H1 (cell line): ENCODE measurements at regions not wholly inside any gene's neighbourhood (a gene's known extent, or its start where the extent isn't known, plus 50 kb on each side); places are given as distances from the start of the nearest gene placed in this dataset.

ENCODE experiments used
- CTCF ChIA-PET: fragments of 300-600 bp; sonication (Branson Sonifier 250); formaldehyde crosslinking; loops from one replicate; lab custom pipeline; 2021; ENCODE audit not compliant: partially characterized antibody; lab: Charles Lee
- POLR2A ChIA-PET: fragments of 300-600 bp; sonication (Branson Sonifier 250); formaldehyde crosslinking; loops from one replicate; lab custom pipeline; 2021; ENCODE audit warnings: inconsistent platforms; ENCODE audit not compliant: partially characterized antibody; lab: Charles Lee
- DNase-seq, 2 experiments: peaks; one replicate each; pipeline versions ENCODE4 v3.0.0 to v3.0.0-alpha.2; 2010 to 2022; ENCODE audit warnings: low spot score in 2 of 2, low read depth in 1 of 2, mixed read lengths in 1 of 2
- FAIRE-seq: peaks from 2 replicates; lab custom pipeline; 2011; peaks lifted over from hg19 to GRCh38; lab: Jason Lieb, UNC
- H2AFZ ChIP-seq: 2 replicates; pipeline ENCODE4 v1.8.1; 2012; ENCODE audit warnings: low read length, inconsistent platforms
- H2AK5ac ChIP-seq: 2 replicates; pipeline ENCODE4 v1.6.1; 2013; ENCODE audit warnings: low read depth, low read length
- H2BK120ac ChIP-seq: replicated peaks from 2 replicates; pipeline ENCODE3; 2013; ENCODE audit warnings: low read depth, low read length, inconsistent platforms
- H2BK12ac ChIP-seq: 2 replicates; pipeline ENCODE4 v1.6.1; 2013; ENCODE audit warnings: low read depth, low read length
- H2BK15ac ChIP-seq: 2 replicates; pipeline ENCODE4 v1.6.1; 2013; ENCODE audit warnings: low read length
- H2BK20ac ChIP-seq: 2 replicates; pipeline ENCODE4 v1.6.1; 2013; ENCODE audit warnings: low read length
- H2BK5ac ChIP-seq: 2 replicates; pipeline ENCODE4 v1.6.1; 2013; ENCODE audit warnings: low read depth, low read length
- H3K14ac ChIP-seq: 2 replicates; pipeline ENCODE4 v1.6.1; 2013; ENCODE audit warnings: inconsistent platforms; ENCODE audit not compliant: insufficient read length
- H3K18ac ChIP-seq: 2 replicates; pipeline ENCODE4 v1.6.1; 2013; ENCODE audit warnings: low read length; ENCODE audit errors: extremely low read depth
- H3K23ac ChIP-seq: 2 replicates; pipeline ENCODE4 v1.6.1; 2013; ENCODE audit warnings: inconsistent platforms; ENCODE audit not compliant: insufficient read length
- H3K23me2 ChIP-seq: 2 replicates; pipeline ENCODE4 v1.6.1; 2013; ENCODE audit warnings: low read depth, low read length
- H3K27ac ChIP-seq: 2 replicates; pipeline ENCODE4 v1.6.1; 2011; ENCODE audit warnings: low read depth, low read length, inconsistent platforms
- H3K27me3 ChIP-seq, 4 experiments: replicated peaks in 1 of 4; 1 replicate in 1 of 4; 2 replicates in 3 of 4; pipeline versions ENCODE4 v1.6.1 to v1.8.1; 2011 to 2013; ENCODE audit warnings: low read length in 3 of 4, mild to moderate bottlenecking in 3 of 4, inconsistent platforms in 2 of 4, mixed read lengths in 2 of 4, moderate library complexity in 1 of 4; ENCODE audit not compliant: control insufficient read depth in 3 of 4, insufficient read depth in 3 of 4; ENCODE audit errors: extremely low read depth in 1 of 4
- H3K36me3 ChIP-seq, 4 experiments: 2 replicates each; pipeline versions ENCODE4 v1.6.1 to v1.8.1; 2011 to 2013; ENCODE audit warnings: mild to moderate bottlenecking in 4 of 4, low read length in 3 of 4, moderate library complexity in 2 of 4, control low read depth in 1 of 4, inconsistent platforms in 1 of 4; ENCODE audit not compliant: insufficient read depth in 4 of 4, control insufficient read depth in 2 of 4
- H3K4ac ChIP-seq: replicated peaks from 2 replicates; pipeline ENCODE3; 2013; ENCODE audit warnings: low read length, low read depth, mixed read lengths, inconsistent platforms; ENCODE audit not compliant: insufficient read length
- H3K4me1 ChIP-seq, 4 experiments: replicated peaks in 1 of 4; 1 replicate in 1 of 4; 2 replicates in 3 of 4; pipeline versions ENCODE4 v1.6.1 to v1.8.1; 2011 to 2013; ENCODE audit warnings: low read length in 3 of 4, inconsistent platforms in 2 of 4, mixed read lengths in 1 of 4; ENCODE audit not compliant: insufficient read depth in 4 of 4, control insufficient read depth in 3 of 4
- H3K4me2 ChIP-seq, 2 experiments: 2 replicates each; pipeline versions ENCODE4 v1.6.1 to v1.8.1; 2011 to 2013; ENCODE audit warnings: low read depth in 2 of 2, low read length in 2 of 2, control low read depth in 1 of 2, inconsistent platforms in 1 of 2, mild to moderate bottlenecking in 1 of 2; ENCODE audit not compliant: insufficient read depth in 1 of 2
- H3K4me3 ChIP-seq, 4 experiments: fragments of 200-600, 300-600 bp in 1 of 4; sonication (generic), shearing (Covaris generic), sonication (Bioruptor Twin) in 1 of 4; 2 replicates each; pipeline versions ENCODE4 v1.5.1 to v1.8.1; 2011 to 2016; ENCODE audit warnings: low read length in 4 of 4, low read depth in 3 of 4, control low read depth in 2 of 4, inconsistent platforms in 2 of 4, mild to moderate bottlenecking in 2 of 4, mixed read lengths in 1 of 4, moderate library complexity in 1 of 4; ENCODE audit not compliant: insufficient read depth in 2 of 4; ENCODE audit errors: extremely low read depth in 1 of 4
- H3K56ac ChIP-seq: replicated peaks from 2 replicates; pipeline ENCODE3; 2013; ENCODE audit warnings: low read depth, mild to moderate bottlenecking, mixed read lengths, low read length, inconsistent platforms; ENCODE audit not compliant: insufficient read length
- H3K79me1 ChIP-seq: 2 replicates; pipeline ENCODE4 v1.6.1; 2013; ENCODE audit warnings: low read depth, low read length, control low read depth
- H3K79me2 ChIP-seq, 2 experiments: 2 replicates each; pipeline versions ENCODE4 v1.6.1 to v1.8.1; 2012 to 2013; ENCODE audit warnings: low read length in 2 of 2, mild to moderate bottlenecking in 2 of 2, inconsistent platforms in 1 of 2; ENCODE audit not compliant: insufficient read depth in 2 of 2, control insufficient read depth in 1 of 2
- H3K9ac ChIP-seq, 4 experiments: replicated peaks in 1 of 4; 1 replicate in 1 of 4; 2 replicates in 3 of 4; pipeline versions ENCODE4 v1.6.1 to v1.8.1; 2011 to 2013; ENCODE audit warnings: low read depth in 3 of 4, low read length in 3 of 4, control low read depth in 2 of 4, mild to moderate bottlenecking in 2 of 4, moderate library complexity in 2 of 4, inconsistent platforms in 1 of 4; ENCODE audit errors: extremely low read depth in 1 of 4
- H3K9me3 ChIP-seq, 2 experiments: 2 replicates each; pipeline versions ENCODE4 v1.6.1 to v1.8.1; 2012 to 2013; ENCODE audit warnings: mild to moderate bottlenecking in 2 of 2, moderate library complexity in 2 of 2, control low read depth in 1 of 2, inconsistent platforms in 1 of 2, low read depth in 1 of 2, low read length in 1 of 2, mixed read lengths in 1 of 2; ENCODE audit not compliant: insufficient read depth in 2 of 2
- H4K20me1 ChIP-seq, 2 experiments: replicated peaks in 1 of 2; 2 replicates each; pipeline versions ENCODE3 to v1.8.1; 2011 to 2013; ENCODE audit warnings: inconsistent platforms in 2 of 2, low read length in 2 of 2, mild to moderate bottlenecking in 1 of 2; ENCODE audit not compliant: insufficient read depth in 2 of 2, control insufficient read depth in 1 of 2
- H4K5ac ChIP-seq: 2 replicates; pipeline ENCODE4 v1.6.1; 2013; ENCODE audit warnings: low read length, low read depth, mixed read lengths, inconsistent platforms; ENCODE audit not compliant: insufficient read length
- H4K8ac ChIP-seq: 2 replicates; pipeline ENCODE4 v1.8.0; 2013; ENCODE audit warnings: mild to moderate bottlenecking, moderate library complexity, low read length, inconsistent platforms; ENCODE audit not compliant: insufficient read depth; ENCODE audit errors: extremely low read depth
- H4K91ac ChIP-seq: replicated peaks from 2 replicates; pipeline ENCODE3; 2013; ENCODE audit warnings: low read length, mixed read lengths, inconsistent platforms; ENCODE audit not compliant: insufficient read length
- CBX5 ChIP-seq: fragments of 300-800, 300-1000 bp; sonication (generic); IDR thresholded peaks from 2 replicates; pipeline ENCODE4 v1.7.1; 2016; ENCODE audit warnings: antibody characterized with exemption, low read length, low read depth
- CHD1 ChIP-seq: IDR thresholded peaks from 2 replicates; pipeline ENCODE4 v1.6.1; 2012; ENCODE audit warnings: low read depth, low read length, improper control_type of control experiment
- EZH2 ChIP-seq: fragments of 200-600 bp; sonication (generic); IDR thresholded peaks from 2 replicates; pipeline ENCODE4 v1.7.1; 2012; ENCODE audit warnings: low read depth, mild to moderate bottlenecking, moderate library complexity, low read length, inconsistent platforms; ENCODE audit not compliant: severe bottlenecking
- POLR2AphosphoS5 ChIP-seq: IDR thresholded peaks from 2 replicates; pipeline ENCODE4 v1.6.1; 2011; ENCODE audit warnings: low read depth, low read length
- WGBS, 2 experiments: shearing (Covaris generic) in 1 of 2; methylation state at CpG; one replicate each; pipeline versions ENCODE4 v1.1.6 to v1.1.7; 2013 to 2015; ENCODE audit warnings: low lambda C conversion rate in 2 of 2, mixed read lengths in 2 of 2, inconsistent platforms in 1 of 2, low coverage in 1 of 2, missing lambda C conversion rate in 1 of 2; ENCODE audit not compliant: insufficient replicate concordance in 2 of 2, insufficient coverage in 1 of 2, insufficient read length in 1 of 2; ENCODE audit errors: extremely low coverage in 1 of 2, missing lambda C conversion rate in 1 of 2; 5-methylcytosine and 5-hydroxymethylcytosine counted together

- H4K8ac ChIP-seq, result no peak overlapping the region
- H2AFZ ChIP-seq, result no peak overlapping the region
- no peak overlapping the region for H2BK20ac ChIP-seq
- no peaks in the 10 kb centered on the region for H4K20me1 ChIP-seq
- WGBS, 2 experiments, result 80% methylated on average over 5 of the region's 5 CpGs; no CpG with 5 or more reads in 1 of the 2 experiments
- H2BK12ac ChIP-seq, result no peak overlapping the region
- H2BK15ac ChIP-seq, result no peak overlapping the region
- H3K79me2 ChIP-seq, result no peaks in the 10 kb centered on the region
- no peak overlapping the region for H3K56ac ChIP-seq
- no peak overlapping the region for H2AK5ac ChIP-seq
- no peak overlapping the region for H3K14ac ChIP-seq
- H4K91ac ChIP-seq, result no peak overlapping the region
- H3K23ac ChIP-seq, result no peak overlapping the region
- peaks cover 0 to 6% (median 2%) of the 10 kb centered on the region in 4 experiments; a peak in 3 of 7 replicates for H3K4me1 ChIP-seq
- no peaks in the 10 kb centered on the region for H3K27me3 ChIP-seq
- TF ChIP-seq POLR2AphosphoS5 (no peak), CHD1 (no peak), CBX5 (no peak), EZH2 (no peak)
- H3K27ac ChIP-seq, result no peak overlapping the region
- no peaks in the 10 kb centered on the region for H3K79me1 ChIP-seq
- H3K9me3 ChIP-seq, result no peaks in the 10 kb centered on the region
- DNase-seq, result no peak
- no peak overlapping the region for H4K5ac ChIP-seq
- no peak overlapping the region for H3K4me2 ChIP-seq
- no peak overlapping the region for H3K18ac ChIP-seq
- no peak for FAIRE-seq
- ChIA-PET POLR2A (no interaction called here), CTCF (no interaction called here)
- no peak overlapping the region for H3K4ac ChIP-seq
- H3K9ac ChIP-seq, result no peak overlapping the region
- H2BK5ac ChIP-seq, result no peak overlapping the region
- H3K4me3 ChIP-seq, result no peak overlapping the region
- H3K36me3 ChIP-seq, result no peaks in the 10 kb centered on the region
- no peak overlapping the region for H2BK120ac ChIP-seq
- H3K23me2 ChIP-seq, result no peaks in the 10 kb centered on the region
Observed at GRCh38 chr9:13606586-13606985, 327.1 kb upstream of the MPDZ start.
